ENCODE measurements at regions not wholly inside any gene's neighbourhood (a gene's known extent, or its start where the extent isn't known, plus 50 kb on each side); places are given as distances from the start of the nearest gene placed in this dataset.

- no peak for TF ChIP-seq CTCF (conservative IDR thresholded peaks at IDR 0.05; ENCODE audit: low read depth, low read length)
- no peak for DNase-seq (ENCODE audit: low read depth)
- H3K4me3 ChIP-seq (ENCODE audit: low read length) = no peak overlapping the region
Observed at GRCh38 chr3:177538750-177539730, 341.8 kb upstream of the TBL1XR1 start.

- TF ChIP-seq CTCF (conservative IDR thresholded peaks at IDR 0.05; ENCODE audit: low read depth, low read length) = no peak
- H3K4me3 ChIP-seq (ENCODE audit: low read length) = no peak overlapping the region
- DNase-seq (ENCODE audit: low read depth) = no peak
Observed at GRCh38 chr3:177541541-177541940, 344.3 kb upstream of the TBL1XR1 start.

GRCh38 chr3:177545964-177546363 is 348.7 kb upstream of the TBL1XR1 start:
- TF ChIP-seq CTCF (conservative IDR thresholded peaks at IDR 0.05; ENCODE audit: low read depth, low read length) = no peak
- no peak for DNase-seq (ENCODE audit: low read depth)
- H3K4me3 ChIP-seq (ENCODE audit: low read length) = no peak overlapping the region

- TF ChIP-seq CTCF (conservative IDR thresholded peaks at IDR 0.05; ENCODE audit: low read depth, low read length) = no peak
- no peak overlapping the region for H3K4me3 ChIP-seq (ENCODE audit: low read length)
- DNase-seq (ENCODE audit: low read depth) = no peak
Observed at GRCh38 chr3:177547711-177548350, 350.5 kb upstream of the TBL1XR1 start.

- DNase-seq (ENCODE audit: low read depth) = no peak
- no peak overlapping the region for H3K4me3 ChIP-seq (ENCODE audit: low read length)
- no peak for TF ChIP-seq CTCF (conservative IDR thresholded peaks at IDR 0.05; ENCODE audit: low read depth, low read length)
Observed at GRCh38 chr3:177550667-177551066, 353.4 kb upstream of the TBL1XR1 start.

- no peak for DNase-seq (ENCODE audit: low read depth)
- TF ChIP-seq CTCF (conservative IDR thresholded peaks at IDR 0.05; ENCODE audit: low read depth, low read length) = no peak
- no peak overlapping the region for H3K4me3 ChIP-seq (ENCODE audit: low read length)
Observed at GRCh38 chr3:177551431-177551836, 354.2 kb upstream of the TBL1XR1 start.
